IMR-90 (cell line): ENCODE measurements at regions not wholly inside any gene's neighbourhood (a gene's known extent, or its start where the extent isn't known, plus 50 kb on each side); places are given as distances from the start of the nearest gene placed in this dataset.

ENCODE experiments used
- ATAC-seq: fragments of 200-7000 bp; cut with Tn5 transposase; 2 replicates; pipeline ENCODE4 v1.9.1; 2020; ENCODE audit warnings: low read depth, mild to moderate bottlenecking, moderate library complexity
- BruUV-seq: library from RNA; stranded (reverse); fragments of 400-500 nt; replicated peaks from 2 replicates; lab custom pipeline; 2021; lab: Mats Ljungman, UMichigan
- CTCF ChIA-PET: fragments of 300-600 bp; formaldehyde crosslinking; extraction: SDS; loops from one replicate; lab custom pipeline; 2021; ENCODE audit warnings: antibody characterized with exemption; lab: Yijun Ruan, JAX
- POLR2A ChIA-PET: fragments of 300-600 bp; sonication (Branson Sonifier 250); formaldehyde crosslinking; loops from one replicate; lab custom pipeline; 2022; ENCODE audit warnings: antibody characterized with exemption; ENCODE audit not compliant: unreplicated experiment; lab: Charles Lee
- DNase-seq: peaks from one replicate; pipeline ENCODE4 v3.0.0; 2013
- H2AFZ ChIP-seq: replicated peaks from 2 replicates; pipeline ENCODE3; 2013; ENCODE audit warnings: low read length, mild to moderate bottlenecking; ENCODE audit not compliant: poor library complexity
- H2AK5ac ChIP-seq: 2 replicates; pipeline ENCODE4 v1.6.1; 2013; ENCODE audit warnings: low read depth, low read length, inconsistent platforms
- H2AK9ac ChIP-seq: replicated peaks from 2 replicates; pipeline ENCODE3; 2013; ENCODE audit warnings: mild to moderate bottlenecking, low read depth, low read length, moderate library complexity; ENCODE audit not compliant: poor library complexity
- H2BK120ac ChIP-seq: 2 replicates; pipeline ENCODE4 v1.6.1; 2013; ENCODE audit warnings: low read depth, low read length, inconsistent platforms
- H2BK15ac ChIP-seq: 3 replicates; pipeline ENCODE4 v1.6.1; 2013; ENCODE audit warnings: low read depth, low read length, inconsistent platforms
- H2BK20ac ChIP-seq: 2 replicates; pipeline ENCODE4 v1.6.1; 2013; ENCODE audit warnings: low read depth, mild to moderate bottlenecking, inconsistent platforms, low read length, moderate library complexity
- H2BK5ac ChIP-seq: 2 replicates; pipeline ENCODE4 v1.6.1; 2013; ENCODE audit warnings: mild to moderate bottlenecking, low read depth, low read length, inconsistent platforms; ENCODE audit not compliant: poor library complexity, severe bottlenecking
- H3K14ac ChIP-seq: replicated peaks from 2 replicates; pipeline ENCODE4 v1.6.1; 2013; ENCODE audit warnings: low read depth, low read length, inconsistent platforms
- H3K18ac ChIP-seq: 2 replicates; pipeline ENCODE4 v1.6.1; 2013; ENCODE audit warnings: low read depth, low read length, control low read depth
- H3K23ac ChIP-seq: 2 replicates; pipeline ENCODE4 v1.6.1; 2013; ENCODE audit warnings: low read depth, low read length, inconsistent platforms
- H3K27ac ChIP-seq: 2 replicates; pipeline ENCODE4 v1.5.1; 2013; ENCODE audit warnings: mild to moderate bottlenecking, control low read depth, low read length; ENCODE audit not compliant: insufficient read depth
- H3K27me3 ChIP-seq: 2 replicates; pipeline ENCODE4 v1.6.1; 2013; ENCODE audit warnings: low read length; ENCODE audit not compliant: control insufficient read depth, insufficient read depth
- H3K36me3 ChIP-seq: 2 replicates; pipeline ENCODE4 v1.6.1; 2013; ENCODE audit warnings: low read length, mixed read lengths; ENCODE audit not compliant: control insufficient read depth, insufficient read depth
- H3K4ac ChIP-seq: 2 replicates; pipeline ENCODE4 v1.6.1; 2013; ENCODE audit warnings: low read depth, low read length, inconsistent platforms
- H3K4me1 ChIP-seq: 2 replicates; pipeline ENCODE4 v1.6.1; 2013; ENCODE audit warnings: low read length, mixed read lengths; ENCODE audit not compliant: control insufficient read depth, insufficient read depth
- H3K4me2 ChIP-seq: 2 replicates; pipeline ENCODE4 v1.6.1; 2013; ENCODE audit warnings: low read depth, mild to moderate bottlenecking, control low read depth, low read length, moderate library complexity
- H3K4me3 ChIP-seq: 2 replicates; pipeline ENCODE4 v1.5.1; 2013; ENCODE audit warnings: low read depth, mild to moderate bottlenecking, control low read depth, low read length, moderate library complexity; ENCODE audit not compliant: insufficient read depth
- H3K56ac ChIP-seq: 2 replicates; pipeline ENCODE4 v1.6.1; 2013; ENCODE audit warnings: low read length, inconsistent platforms; ENCODE audit not compliant: insufficient read depth; ENCODE audit errors: extremely low read depth
- H3K79me1 ChIP-seq, 2 experiments: 2 replicates each; pipeline ENCODE4 v1.6.1; 2013; ENCODE audit warnings: low read length in 2 of 2, inconsistent platforms in 1 of 2, low read depth in 1 of 2
- H3K9ac ChIP-seq: 2 replicates; pipeline ENCODE4 v1.6.1; 2013; ENCODE audit warnings: low read depth, low read length, control low read depth
- H3K9me1 ChIP-seq: 2 replicates; pipeline ENCODE4 v1.6.1; 2013; ENCODE audit warnings: low read length, inconsistent platforms; ENCODE audit not compliant: insufficient read depth
- H3K9me3 ChIP-seq: 2 replicates; pipeline ENCODE4 v1.6.1; 2013; ENCODE audit warnings: low read length; ENCODE audit not compliant: control insufficient read depth, insufficient read depth
- H4K20me1 ChIP-seq: 2 replicates; pipeline ENCODE4 v1.6.1; 2013; ENCODE audit warnings: low read length, inconsistent platforms; ENCODE audit not compliant: insufficient read depth
- H4K5ac ChIP-seq: 2 replicates; pipeline ENCODE4 v1.6.1; 2013; ENCODE audit warnings: mild to moderate bottlenecking, low read depth, low read length, control low read depth
- H4K8ac ChIP-seq, 2 experiments: 2 replicates each; pipeline ENCODE4 v1.6.1; 2013; ENCODE audit warnings: low read depth in 2 of 2, low read length in 2 of 2, control low read depth in 1 of 2, inconsistent platforms in 1 of 2
- H4K91ac ChIP-seq: 2 replicates; pipeline ENCODE4 v1.6.1; 2013; ENCODE audit warnings: low read depth, low read length, inconsistent platforms; ENCODE audit not compliant: insufficient read depth
- BHLHE40 ChIP-seq: fragments of 150-350 bp; IDR thresholded peaks from 2 replicates; pipeline ENCODE4 v1.6.1; 2016; ENCODE audit warnings: mild to moderate bottlenecking, low read depth, low read length
- CEBPB ChIP-seq: IDR thresholded peaks from 2 replicates; pipeline ENCODE4 v1.6.1; 2012; ENCODE audit warnings: low read depth, low read length, improper control_type of control experiment
- CHD1 ChIP-seq: IDR thresholded peaks from 2 replicates; pipeline ENCODE4 v1.6.1; 2012; ENCODE audit warnings: low read depth, low read length, improper control_type of control experiment
- CTCF ChIP-seq: conservative IDR thresholded peaks from 2 replicates; pipeline ENCODE4 v1.5.1; 2012; ENCODE audit warnings: mild to moderate bottlenecking, low read depth, low read length, improper control_type of control experiment
- ELK1 ChIP-seq: fragments of 150-350 bp; IDR thresholded peaks from 2 replicates; pipeline ENCODE4 v1.6.1; 2016; ENCODE audit warnings: low read depth, mild to moderate bottlenecking, low read length, moderate library complexity, borderline replicate concordance
- FOS ChIP-seq: fragments of 150-350 bp; IDR thresholded peaks from 2 replicates; pipeline ENCODE4 v1.6.1; 2016; ENCODE audit warnings: low read depth, low read length
- MAFK ChIP-seq: IDR thresholded peaks from 2 replicates; pipeline ENCODE4 v1.6.1; 2012; ENCODE audit warnings: low read depth, low read length, improper control_type of control experiment
- MAZ ChIP-seq: IDR thresholded peaks from 2 replicates; pipeline ENCODE4 v1.6.1; 2012; ENCODE audit warnings: low read depth, mild to moderate bottlenecking, low read length, improper control_type of control experiment, moderate library complexity, borderline replicate concordance
- MXI1 ChIP-seq: IDR thresholded peaks from 2 replicates; pipeline ENCODE4 v1.6.1; 2012; ENCODE audit warnings: low read depth, mild to moderate bottlenecking, low read length, moderate library complexity, borderline replicate concordance
- NFE2L2 ChIP-seq: fragments of 150-350 bp; IDR thresholded peaks from 2 replicates; pipeline ENCODE4 v1.6.1; 2016; ENCODE audit warnings: low read depth, mild to moderate bottlenecking, low read length
- POLR2A ChIP-seq: IDR thresholded peaks from 2 replicates; pipeline ENCODE4 v1.6.1; 2012; ENCODE audit warnings: mild to moderate bottlenecking, low read depth, low read length
- RAD21 ChIP-seq: IDR thresholded peaks from 2 replicates; pipeline ENCODE4 v1.6.1; 2012; ENCODE audit warnings: low read length, improper control_type of control experiment
- RCOR1 ChIP-seq: IDR thresholded peaks from 2 replicates; pipeline ENCODE4 v1.6.1; 2012; ENCODE audit warnings: mild to moderate bottlenecking, low read length, improper control_type of control experiment; ENCODE audit not compliant: insufficient replicate concordance
- RFX5 ChIP-seq: IDR thresholded peaks from 2 replicates; pipeline ENCODE4 v1.8.0; 2012; ENCODE audit warnings: low read depth, mild to moderate bottlenecking, low read length, moderate library complexity
- SMC3 ChIP-seq: fragments of 150-350 bp; IDR thresholded peaks from 2 replicates; pipeline ENCODE4 v1.6.1; 2016; ENCODE audit warnings: low read depth, mild to moderate bottlenecking, antibody characterized with exemption, low read length, moderate library complexity
- USF2 ChIP-seq: fragments of 150-350 bp; IDR thresholded peaks from 2 replicates; pipeline ENCODE4 v1.6.1; 2017; ENCODE audit warnings: mild to moderate bottlenecking, antibody characterized with exemption, low read length, low read depth
- WGBS, 2 experiments: methylation state at CpG; one replicate each; pipeline versions ENCODE4 v1.1.5 to v1.1.7; 2013; ENCODE audit warnings: missing lambda C conversion rate in 2 of 2; ENCODE audit not compliant: insufficient read length in 1 of 2; ENCODE audit errors: extremely low coverage in 2 of 2; 5-methylcytosine and 5-hydroxymethylcytosine counted together
- dilution Hi-C: fragments of 300-500 bp; cut with HindIII; formaldehyde crosslinking; loops from one replicate; pipeline ENCODE4 v1.14.3; 2018; ENCODE audit warnings: low sequenced_read_pairs; ENCODE audit not compliant: unreplicated experiment
- in situ Hi-C: fragments of 300-500 bp; cut with MboI; formaldehyde crosslinking; loops from 3 replicates; pipeline ENCODE4 v1.14.3; 2019; ENCODE audit warnings: low sequenced_read_pairs, inconsistent platforms, mixed read lengths
- intact Hi-C: fragments of 100-400 bp; cut with micrococcal nuclease; formaldehyde crosslinking; loops from 2 replicates; pipeline ENCODE4 v1.10.0; 2022

GRCh38 chr6:63491119-63491518 lies 81.2 kb upstream of the LOC128125822 start:
- no CpG with 5 or more reads among the region's 2 CpGs for WGBS, 2 experiments
- H4K5ac ChIP-seq, result no peak overlapping the region
- H4K20me1 ChIP-seq, result no peaks in the 10 kb centered on the region
- ChIA-PET CTCF (no interaction called here), POLR2A (no interaction called here)
- H3K4me1 ChIP-seq, result no peaks in the 10 kb centered on the region
- H3K4me2 ChIP-seq, result no peak overlapping the region
- no peaks in the 10 kb centered on the region for H3K9me1 ChIP-seq
- ATAC-seq (no peak), DNase-seq (no peak)
- H2BK5ac ChIP-seq, result no peak overlapping the region
- no peak overlapping the region for H3K23ac ChIP-seq
- H2AFZ ChIP-seq, result no peak overlapping the region
- dilution Hi-C loops (no loop called here), in situ Hi-C loops (no loop called here), intact Hi-C loops (no loop called here)
- H3K18ac ChIP-seq, result no peak overlapping the region
- H3K14ac ChIP-seq, result no peak overlapping the region
- BruUV-seq, result no TSS peak
- TF ChIP-seq RFX5 (no peak), BHLHE40 (no peak), CHD1 (no peak), CEBPB (no peak), RCOR1 (no peak), POLR2A (no peak), SMC3 (no peak), MXI1 (no peak), MAZ (no peak), ELK1 (no peak), FOS (no peak), NFE2L2 (no peak), CTCF (no peak), RAD21 (no peak), MAFK (no peak), USF2 (no peak)
- H3K79me1 ChIP-seq, result no peaks in the 10 kb centered on the region
- no peak overlapping the region for H2AK5ac ChIP-seq
- no peak overlapping the region for H2AK9ac ChIP-seq
- no peaks in the 10 kb centered on the region for H3K36me3 ChIP-seq
- no peak overlapping the region for H3K4ac ChIP-seq
- no peak overlapping the region for H4K8ac ChIP-seq
- H2BK15ac ChIP-seq, result no peak overlapping the region
- no peaks in the 10 kb centered on the region for H3K9me3 ChIP-seq
- no peak overlapping the region for H3K56ac ChIP-seq
- no peak overlapping the region for H4K91ac ChIP-seq
- no peak overlapping the region for H3K27ac ChIP-seq
- H2BK20ac ChIP-seq, result no peak overlapping the region
- no peak overlapping the region for H3K9ac ChIP-seq
- H3K4me3 ChIP-seq, result no peak overlapping the region
- H2BK120ac ChIP-seq, result no peak overlapping the region
- H3K27me3 ChIP-seq, result 0 out of 2 replicates have a peak, but pooled peaks cover 2% of the 10 kb centered on the region
